ENCODE measurements at regions not wholly inside any gene's neighbourhood (a gene's known extent, or its start where the extent isn't known, plus 50 kb on each side); places are given as distances from the start of the nearest gene placed in this dataset.
"Not testable (repeated sequence)": the region's sequence is repeated elsewhere in the genome, so short reads cannot be mapped to it uniquely, and the experiment has no call there.

DNA sequence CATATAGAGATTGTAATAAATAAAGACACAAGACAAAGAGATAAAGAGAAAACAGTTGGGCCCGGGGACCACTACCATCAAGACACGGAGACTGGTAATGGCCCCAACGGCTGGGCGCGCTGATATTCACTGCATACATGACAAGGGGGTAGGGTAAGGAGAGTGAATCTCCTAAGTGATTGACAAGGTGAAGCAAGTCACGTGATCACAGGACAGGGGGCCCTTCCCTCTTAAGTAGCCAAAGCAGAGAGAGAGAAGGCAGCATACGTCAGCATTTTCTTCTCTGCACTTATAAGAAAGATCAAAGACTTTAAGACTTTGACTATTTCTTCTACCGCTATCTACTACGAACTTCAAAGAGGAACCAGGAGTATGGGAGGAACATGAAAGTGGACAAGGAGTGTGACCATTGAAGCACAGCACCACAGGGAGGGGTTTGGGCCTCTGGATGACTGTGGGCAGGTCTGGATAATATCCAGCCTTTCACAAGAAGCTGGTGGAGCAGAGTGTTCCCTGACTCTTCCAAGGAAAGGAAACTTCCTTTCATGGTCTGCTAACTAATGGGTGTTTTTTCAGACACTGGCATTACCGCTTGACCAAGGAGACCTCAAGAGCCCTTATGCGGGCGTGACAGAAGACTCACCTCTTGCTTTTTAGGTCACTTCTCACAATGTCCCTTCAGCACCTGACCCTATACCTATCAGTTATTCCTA, 75.6 kb downstream of the MRPL39 start:
- DNase-seq (ENCODE audit: low read depth), result peak; percentile 85
- not testable (repeated sequence) for H3K4me3 ChIP-seq (ENCODE audit: low read depth, low read length)

GRCh38 chr21:25528515-25528914, 78.8 kb downstream of the MRPL39 start:
- peak; percentile 61 for DNase-seq (ENCODE audit: low read depth)

GRCh38 chr21:25518491-25518911, 88.8 kb downstream of the MRPL39 start:
- no peak for DNase-seq (ENCODE audit: low read depth)
- TF ChIP-seq, protein P1, sequence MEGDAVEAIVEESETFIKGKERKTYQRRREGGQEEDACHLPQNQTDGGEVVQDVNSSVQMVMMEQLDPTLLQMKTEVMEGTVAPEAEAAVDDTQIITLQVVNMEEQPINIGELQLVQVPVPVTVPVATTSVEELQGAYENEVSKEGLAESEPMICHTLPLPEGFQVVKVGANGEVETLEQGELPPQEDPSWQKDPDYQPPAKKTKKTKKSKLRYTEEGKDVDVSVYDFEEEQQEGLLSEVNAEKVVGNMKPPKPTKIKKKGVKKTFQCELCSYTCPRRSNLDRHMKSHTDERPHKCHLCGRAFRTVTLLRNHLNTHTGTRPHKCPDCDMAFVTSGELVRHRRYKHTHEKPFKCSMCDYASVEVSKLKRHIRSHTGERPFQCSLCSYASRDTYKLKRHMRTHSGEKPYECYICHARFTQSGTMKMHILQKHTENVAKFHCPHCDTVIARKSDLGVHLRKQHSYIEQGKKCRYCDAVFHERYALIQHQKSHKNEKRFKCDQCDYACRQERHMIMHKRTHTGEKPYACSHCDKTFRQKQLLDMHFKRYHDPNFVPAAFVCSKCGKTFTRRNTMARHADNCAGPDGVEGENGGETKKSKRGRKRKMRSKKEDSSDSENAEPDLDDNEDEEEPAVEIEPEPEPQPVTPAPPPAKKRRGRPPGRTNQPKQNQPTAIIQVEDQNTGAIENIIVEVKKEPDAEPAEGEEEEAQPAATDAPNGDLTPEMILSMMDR (conservative IDR thresholded peaks at IDR 0.05; ENCODE audit: low read depth, low read length), result no peak
- H3K4me3 ChIP-seq (ENCODE audit: low read depth, low read length), result no peak overlapping the region

More at GRCh38 chr21:25528515-25528914, 78.8 kb downstream of the MRPL39 start:
- no peak overlapping the region for H3K4me3 ChIP-seq (ENCODE audit: low read depth, low read length)
- TF ChIP-seq, protein P1 (conservative IDR thresholded peaks at IDR 0.05; ENCODE audit: low read depth, low read length), result no peak

DNA sequence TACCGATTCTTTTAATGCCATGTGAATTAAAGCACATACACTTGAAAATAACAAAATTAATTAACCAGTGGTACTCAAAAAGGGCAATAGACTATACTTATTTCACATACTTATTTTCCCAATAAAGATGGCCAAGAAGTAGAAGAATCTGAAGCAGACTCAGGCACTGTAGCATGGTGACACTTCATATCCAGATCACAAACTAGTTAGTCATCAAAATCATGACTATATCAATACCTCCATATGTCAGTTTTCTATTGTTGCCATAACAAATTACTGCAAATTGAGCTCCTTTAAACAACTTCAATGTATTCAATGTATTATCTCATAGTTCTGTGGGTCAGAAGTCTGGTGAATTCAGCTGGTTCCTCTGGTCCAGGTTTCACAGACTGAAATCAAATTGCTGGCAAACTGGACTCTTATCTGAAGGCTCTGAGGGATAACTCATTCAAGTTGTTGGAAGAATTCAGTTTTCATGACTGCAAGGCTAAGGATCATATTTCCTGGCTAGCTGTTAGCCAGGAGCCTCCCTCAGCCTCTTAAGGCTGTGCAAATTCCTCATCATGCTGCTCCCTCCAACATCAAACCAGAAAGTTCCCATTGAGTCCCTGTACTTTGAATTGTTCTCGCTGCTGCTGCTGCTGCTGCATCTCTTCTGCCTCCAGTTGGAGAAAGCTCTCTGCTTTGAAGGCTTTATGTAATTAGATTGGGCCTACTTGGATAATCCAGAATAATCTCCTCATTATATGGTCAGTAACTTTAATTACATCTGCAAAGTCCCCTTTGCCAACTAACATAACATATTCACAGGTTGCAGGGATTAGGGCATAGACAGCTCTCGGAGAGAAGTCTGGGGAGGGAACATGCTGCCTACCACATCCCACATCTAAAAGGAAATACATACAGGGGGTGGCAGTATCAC, 91.5 kb downstream of the MRPL39 start:
- no peak for DNase-seq (ENCODE audit: low read depth)

GRCh38 chr21:25513810-25514209, 93.5 kb downstream of the MRPL39 start:
- H3K4me3 ChIP-seq (ENCODE audit: low read depth, low read length), result no peak overlapping the region
- DNase-seq (ENCODE audit: low read depth), result no peak
- TF ChIP-seq, protein P1 (conservative IDR thresholded peaks at IDR 0.05; ENCODE audit: low read depth, low read length), result no peak

More for the DNA sequence above, 91.5 kb downstream of the MRPL39 start:
- TF ChIP-seq, protein P1 (conservative IDR thresholded peaks at IDR 0.05; ENCODE audit: low read depth, low read length), result no peak
- H3K4me3 ChIP-seq (ENCODE audit: low read depth, low read length), result no peak overlapping the region

DNA sequence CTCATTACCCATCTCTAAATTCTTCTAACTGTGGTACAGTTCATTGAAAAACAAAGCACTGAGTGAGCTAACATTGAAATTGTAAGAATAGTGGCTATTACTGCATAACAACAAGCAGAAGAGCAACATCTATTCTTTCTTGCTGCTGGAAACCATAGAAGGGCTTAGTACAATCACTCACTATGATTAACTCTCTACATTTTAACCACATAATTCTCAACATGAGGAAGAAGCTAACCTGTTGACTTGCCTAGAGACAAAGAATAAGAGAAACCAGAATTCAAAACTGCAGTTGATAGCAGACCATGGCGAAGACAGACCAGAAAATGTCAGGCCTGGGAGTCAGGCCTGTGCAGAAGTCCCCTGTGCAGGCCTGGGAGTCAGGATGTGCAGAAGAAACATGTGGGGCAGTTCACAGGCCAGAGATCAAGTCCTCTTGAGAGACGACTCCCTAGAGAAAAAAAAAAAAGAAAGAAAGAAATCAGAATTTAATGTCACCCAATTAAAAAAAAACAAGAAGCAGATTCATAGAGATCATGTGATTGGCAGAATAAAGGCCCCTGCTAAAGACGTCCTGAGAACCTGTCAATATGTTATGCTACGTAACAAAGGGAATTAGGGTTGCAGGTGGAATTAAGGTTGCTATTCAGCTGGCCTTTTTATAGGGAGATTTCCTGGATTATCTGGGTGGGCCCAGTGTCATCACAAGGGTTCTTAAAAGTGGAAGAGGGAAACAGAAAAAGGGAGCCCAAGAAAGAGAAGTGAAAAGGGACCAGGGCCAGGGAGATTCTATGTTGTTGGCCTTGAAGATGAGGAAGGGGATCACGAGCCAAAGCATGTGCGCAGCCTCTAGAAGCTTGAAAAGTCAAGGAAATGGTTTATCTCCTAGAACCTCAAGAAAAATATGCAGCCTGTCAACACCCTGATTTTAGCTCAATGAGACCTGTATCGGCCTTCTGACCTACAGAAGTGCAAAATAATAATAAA, 94.9 kb downstream of the MRPL39 start:
- H3K4me3 ChIP-seq (ENCODE audit: low read depth, low read length), result no peak overlapping the region
- no peak for DNase-seq (ENCODE audit: low read depth)

More for the DNA sequence above, 94.9 kb downstream of the MRPL39 start:
- TF ChIP-seq, protein P1 (conservative IDR thresholded peaks at IDR 0.05; ENCODE audit: low read depth, low read length), result no peak
